HEK293T (cell line): ENCODE measurements at regions not wholly inside any gene's neighbourhood (a gene's known extent, or its start where the extent isn't known, plus 50 kb on each side); places are given as distances from the start of the nearest gene placed in this dataset.
"Not testable (repeated sequence)": the region's sequence is repeated elsewhere in the genome, so short reads cannot be mapped to it uniquely, and the experiment has no call there.

Experiments used
- BHLHE40 ChIP-seq: fragments of 450-650 bp; IDR thresholded peaks from 2 replicates; pipeline ENCODE4 v1.6.1; 2016; ENCODE audit warnings: mild to moderate bottlenecking, moderate library complexity, borderline replicate concordance
- CTBP1 ChIP-seq: fragments of 450-650 bp; IDR thresholded peaks from 2 replicates; pipeline ENCODE4 v1.6.1; 2016; ENCODE audit warnings: borderline replicate concordance
- ELF4 ChIP-seq: fragments of 450-650 bp; IDR thresholded peaks from 2 replicates; pipeline ENCODE4 v1.6.1; 2017; ENCODE audit warnings: antibody characterized with exemption
- FOXK2 ChIP-seq: fragments of 450-650 bp; IDR thresholded peaks from 2 replicates; pipeline ENCODE4 v1.6.1; 2016; ENCODE audit warnings: mild to moderate bottlenecking
- FOXM1 ChIP-seq: fragments of 450-650 bp; IDR thresholded peaks from 2 replicates; pipeline ENCODE4 v1.6.1; 2017; ENCODE audit warnings: mild to moderate bottlenecking, borderline replicate concordance
- HDGF ChIP-seq: fragments of 450-650 bp; IDR thresholded peaks from 2 replicates; pipeline ENCODE4 v1.6.1; 2017; ENCODE audit warnings: antibody characterized with exemption, borderline replicate concordance
- LEF1 ChIP-seq: fragments of 450-650 bp; IDR thresholded peaks from 2 replicates; pipeline ENCODE4 v1.6.1; 2017; ENCODE audit warnings: mild to moderate bottlenecking, borderline replicate concordance
- SP1 ChIP-seq: fragments of 450-650 bp; IDR thresholded peaks from 2 replicates; pipeline ENCODE4 v1.6.1; 2017
- SUZ12 ChIP-seq: fragments of 450-650 bp; IDR thresholded peaks from 2 replicates; pipeline ENCODE4 v1.6.1; 2016; ENCODE audit warnings: mild to moderate bottlenecking

DNA sequence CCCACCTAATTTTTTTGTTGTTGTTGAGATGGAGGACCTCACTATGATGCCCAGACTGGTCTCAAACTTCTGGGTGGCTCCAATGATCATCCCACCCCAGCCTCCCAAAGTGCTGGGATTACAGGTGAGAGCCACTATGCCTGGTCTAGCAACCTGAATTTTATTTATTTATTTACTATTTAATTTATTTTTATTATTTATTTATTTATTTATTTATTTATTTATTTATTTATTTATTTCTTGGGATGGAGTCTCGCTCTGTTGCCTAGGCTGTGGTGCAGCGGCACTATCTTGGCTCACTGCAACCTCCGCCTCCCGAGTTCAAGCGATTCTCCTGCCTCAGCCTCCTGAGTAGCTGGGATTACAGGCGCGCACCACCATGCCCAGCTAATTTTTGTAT, 69.0 kb upstream of the LARGE1 start:
- not testable (repeated sequence) for TF ChIP-seq SUZ12, CTBP1, HDGF, ELF4, FOXK2, LEF1, BHLHE40, FOXM1, SP1
